ENCODE measurements at regions not wholly inside any gene's neighbourhood (a gene's known extent, or its start where the extent isn't known, plus 50 kb on each side); places are given as distances from the start of the nearest gene placed in this dataset.

GRCh38 chr3:163196815-163197374 lies 1700.3 kb downstream of the OTOL1 start:
- TF ChIP-seq GATA2 (IDR thresholded peaks at IDR 0.05; ENCODE audit: low read depth, low read length) (no peak), GATA3 (IDR thresholded peaks at IDR 0.05; ENCODE audit: low read depth, low read length) (no peak)

Measured in SH-SY5Y (cell line).